ENCODE measurements at regions not wholly inside any gene's neighbourhood (a gene's known extent, or its start where the extent isn't known, plus 50 kb on each side); places are given as distances from the start of the nearest gene placed in this dataset.

DNA sequence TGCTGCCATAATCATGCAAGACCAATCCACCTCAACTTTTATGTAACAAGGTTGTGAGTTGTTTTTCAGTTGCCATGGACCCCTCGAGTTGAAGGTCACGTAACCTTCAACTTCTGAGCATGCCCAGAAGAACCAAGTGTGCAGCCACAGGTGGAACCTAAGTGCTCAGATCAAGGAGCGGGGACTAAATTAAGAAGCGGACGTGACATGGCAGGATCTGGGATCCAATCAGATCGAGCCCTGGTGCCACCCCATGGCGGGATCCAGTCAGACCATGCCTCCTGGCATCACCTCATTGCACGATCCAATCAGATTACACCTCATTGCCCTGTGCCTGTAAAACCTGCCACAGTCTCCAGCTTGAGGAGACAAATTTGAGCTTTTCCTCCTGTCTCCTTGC, 204.5 kb upstream of the CDH5 start:
- TF ChIP-seq, protein P1, sequence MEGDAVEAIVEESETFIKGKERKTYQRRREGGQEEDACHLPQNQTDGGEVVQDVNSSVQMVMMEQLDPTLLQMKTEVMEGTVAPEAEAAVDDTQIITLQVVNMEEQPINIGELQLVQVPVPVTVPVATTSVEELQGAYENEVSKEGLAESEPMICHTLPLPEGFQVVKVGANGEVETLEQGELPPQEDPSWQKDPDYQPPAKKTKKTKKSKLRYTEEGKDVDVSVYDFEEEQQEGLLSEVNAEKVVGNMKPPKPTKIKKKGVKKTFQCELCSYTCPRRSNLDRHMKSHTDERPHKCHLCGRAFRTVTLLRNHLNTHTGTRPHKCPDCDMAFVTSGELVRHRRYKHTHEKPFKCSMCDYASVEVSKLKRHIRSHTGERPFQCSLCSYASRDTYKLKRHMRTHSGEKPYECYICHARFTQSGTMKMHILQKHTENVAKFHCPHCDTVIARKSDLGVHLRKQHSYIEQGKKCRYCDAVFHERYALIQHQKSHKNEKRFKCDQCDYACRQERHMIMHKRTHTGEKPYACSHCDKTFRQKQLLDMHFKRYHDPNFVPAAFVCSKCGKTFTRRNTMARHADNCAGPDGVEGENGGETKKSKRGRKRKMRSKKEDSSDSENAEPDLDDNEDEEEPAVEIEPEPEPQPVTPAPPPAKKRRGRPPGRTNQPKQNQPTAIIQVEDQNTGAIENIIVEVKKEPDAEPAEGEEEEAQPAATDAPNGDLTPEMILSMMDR (IDR thresholded peaks at IDR 0.05), result no peak
- TF ChIP-seq EZH2 (IDR thresholded peaks at IDR 0.05; ENCODE audit: borderline replicate concordance, insufficient read depth, low read depth, low read length, poor library complexity, severe bottlenecking), result no peak
